ELR (cell line): ENCODE measurements at regions not wholly inside any gene's neighbourhood (a gene's known extent, or its start where the extent isn't known, plus 50 kb on each side); places are given as distances from the start of the nearest gene placed in this dataset.

ENCODE experiments used
- DNase-seq: peaks from one replicate; pipeline ENCODE4 v3.0.0-alpha.2; 2015; ENCODE audit warnings: low read depth

- DNase-seq, result no peak
Measured at GRCh38 chr2:78589871-78590270, 435.6 kb upstream of the REG3G start.

GRCh38 chr2:78592491-78592890 is 433.0 kb upstream of the REG3G start:
- no peak for DNase-seq

DNA sequence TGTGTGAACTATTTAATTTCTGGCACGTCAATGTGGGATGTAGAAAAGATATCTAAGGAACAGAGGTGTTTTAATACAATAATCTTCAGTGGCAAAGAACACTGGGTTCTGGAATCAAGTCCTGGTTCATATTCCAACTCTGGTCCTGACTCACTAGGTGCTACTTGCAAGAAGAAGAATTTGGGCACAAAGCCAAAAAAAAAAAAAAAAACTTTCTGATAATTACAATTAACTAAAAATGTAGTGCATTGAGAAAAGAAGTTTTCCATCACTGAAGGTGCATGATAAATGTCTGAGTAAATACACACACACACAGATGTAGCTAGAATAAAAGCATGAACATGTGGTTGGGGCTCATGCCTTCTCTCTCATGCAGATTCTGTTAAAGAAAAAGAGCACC is 424.4 kb upstream of the REG3G start:
- no peak for DNase-seq

DNA sequence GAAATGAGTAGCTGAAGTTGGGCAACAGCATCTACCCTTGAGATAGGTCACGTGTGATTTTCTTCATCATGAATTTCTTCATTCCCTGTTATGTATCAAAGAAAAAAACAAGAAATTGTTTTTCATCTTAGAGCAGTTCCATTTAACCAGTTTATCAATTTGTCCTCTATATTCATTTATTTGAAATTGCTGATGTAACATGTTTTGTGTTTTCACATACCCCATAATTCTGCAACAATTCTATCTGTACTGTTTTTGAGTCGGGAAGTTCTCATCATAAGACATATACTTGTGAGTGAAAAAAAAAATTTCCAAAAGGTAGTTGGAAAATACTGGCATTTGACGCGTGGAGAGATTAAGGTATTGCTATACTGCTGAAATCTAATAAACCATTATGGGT is 422.6 kb upstream of the REG3G start:
- DNase-seq, result no peak

- no peak for DNase-seq
Measured at GRCh38 chr2:78606895-78607294, 418.6 kb upstream of the REG3G start.

- DNase-seq, result no peak
Measured at GRCh38 chr2:78614726-78615125, 410.8 kb upstream of the REG3G start.

DNA sequence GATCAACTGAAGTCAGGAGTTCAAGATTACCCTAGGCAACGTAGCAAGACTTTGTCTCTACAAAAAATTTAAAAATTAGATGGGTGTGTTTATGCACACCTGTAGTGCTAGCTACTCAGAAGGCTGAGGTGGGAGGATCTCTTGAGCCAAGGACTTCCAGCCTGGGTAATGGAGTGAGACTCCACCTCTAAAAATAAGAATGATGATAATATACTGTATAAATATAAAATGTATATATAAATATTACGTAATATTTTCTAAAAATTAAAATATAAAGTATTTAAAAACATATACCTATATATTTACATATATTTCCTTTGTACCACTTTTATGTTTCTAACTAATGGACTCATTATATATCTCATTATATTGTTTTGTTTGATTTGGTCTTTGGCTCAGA is 409.5 kb upstream of the REG3G start:
- no peak for DNase-seq

- no peak for DNase-seq
Measured at GRCh38 chr2:78634425-78634824, 391.1 kb upstream of the REG3G start.

GRCh38 chr2:78644854-78645253 is 380.6 kb upstream of the REG3G start:
- DNase-seq, result no peak

GRCh38 chr2:78646533-78647364 is 378.8 kb upstream of the REG3G start:
- DNase-seq, result no peak

GRCh38 chr2:78648558-78648957 is 376.9 kb upstream of the REG3G start:
- DNase-seq, result no peak

DNA sequence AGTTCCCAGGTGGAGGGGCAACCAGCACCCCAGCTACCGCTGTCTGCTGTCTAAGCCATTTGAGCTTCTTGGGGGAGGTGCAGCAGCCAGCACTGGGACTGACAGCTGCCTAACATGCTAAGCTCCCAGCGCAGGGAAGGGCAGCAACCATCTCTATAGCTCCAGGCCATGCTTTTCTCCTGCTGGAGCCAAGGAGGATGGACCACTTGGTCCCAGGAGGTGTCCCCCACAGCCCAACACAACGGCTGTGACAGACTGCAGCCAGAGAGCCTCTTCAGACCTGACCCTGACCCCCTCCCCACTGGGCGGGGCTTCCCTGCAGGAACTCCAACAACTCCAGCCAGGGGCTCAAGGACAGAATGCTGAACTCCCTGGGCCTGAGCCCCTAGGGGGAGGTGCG is 370.6 kb upstream of the REG3G start:
- no peak for DNase-seq

DNA sequence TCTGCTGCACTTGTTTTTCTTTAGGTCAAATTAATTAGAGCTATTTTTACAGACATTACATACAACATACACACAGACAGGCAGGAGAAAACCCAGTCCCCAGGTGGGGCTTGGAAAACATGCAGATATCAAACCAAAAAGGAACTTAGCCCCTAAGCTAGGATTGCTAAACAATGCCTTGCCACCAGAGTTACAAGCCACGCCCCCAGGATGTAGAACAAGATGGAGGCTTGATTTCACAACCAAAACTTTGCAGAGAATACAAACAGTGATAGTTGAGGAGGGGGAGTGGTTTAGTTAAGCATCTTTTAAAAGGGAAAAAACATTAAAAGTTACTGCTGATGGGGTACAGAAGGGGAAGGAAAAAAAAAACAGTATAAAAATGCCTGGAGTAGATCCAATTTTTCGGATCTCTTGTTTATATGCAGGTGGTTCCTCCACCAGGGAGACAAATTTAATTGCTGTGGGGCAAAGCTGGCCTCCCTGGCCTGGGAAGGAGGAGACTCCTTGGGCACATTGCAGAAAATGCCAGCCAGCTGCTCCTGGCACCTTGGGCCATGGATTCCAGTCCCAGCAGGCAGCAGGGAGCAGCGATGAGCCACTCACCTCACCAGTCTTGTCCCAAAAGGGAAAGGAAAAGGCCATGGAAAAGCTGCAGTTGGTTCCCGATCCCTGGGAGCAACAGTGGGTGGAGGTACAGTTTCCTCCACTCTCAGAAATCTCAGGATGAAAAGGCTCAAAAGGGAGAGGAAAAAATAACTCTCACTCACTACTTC is 348.4 kb upstream of the REG3G start:
- no peak for DNase-seq

- no peak for DNase-seq
Measured at GRCh38 chr2:78677774-78678173, 347.7 kb upstream of the REG3G start.

GRCh38 chr2:78681386-78681785 is 344.1 kb upstream of the REG3G start:
- no peak for DNase-seq

DNA sequence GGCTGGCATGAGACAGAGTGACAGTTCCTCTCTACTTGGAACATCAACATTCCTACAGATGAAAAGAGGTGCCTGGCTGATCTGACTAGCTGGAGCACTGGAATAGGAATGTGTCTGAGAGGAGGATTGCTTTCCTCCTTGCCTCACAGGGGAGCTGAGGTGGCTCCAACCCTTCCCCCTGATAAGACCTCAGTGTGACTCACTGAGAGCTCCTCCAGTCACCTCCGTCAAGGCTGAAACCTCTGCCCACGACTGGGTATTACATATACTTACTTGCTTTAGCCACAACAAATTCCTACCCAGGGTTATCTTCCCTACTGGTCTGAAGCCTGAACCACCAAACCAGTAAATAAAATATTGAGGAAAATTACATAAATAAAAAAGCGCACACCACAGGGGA is 342.7 kb upstream of the REG3G start:
- DNase-seq, result no peak

GRCh38 chr2:78686625-78687153 is 338.8 kb upstream of the REG3G start:
- no peak for DNase-seq

DNA sequence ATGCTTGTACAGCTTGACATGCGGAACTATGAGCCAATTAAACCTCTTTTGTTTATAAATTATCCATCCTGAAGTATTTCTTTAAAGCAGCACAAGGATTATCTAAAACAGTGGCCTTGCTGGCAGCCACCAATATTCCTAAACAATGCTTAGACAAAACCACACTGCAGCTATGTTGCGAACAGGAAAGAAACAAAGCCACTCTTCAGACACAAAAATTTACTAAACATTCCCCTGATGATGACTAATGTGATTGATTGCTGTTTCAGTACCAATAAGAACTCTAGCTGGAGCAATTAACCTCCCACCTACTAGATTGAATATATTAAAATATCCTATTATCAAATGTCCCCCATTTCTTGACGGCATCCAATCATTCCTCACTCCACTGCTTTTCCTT is 325.8 kb upstream of the REG3G start:
- DNase-seq, result no peak

DNA sequence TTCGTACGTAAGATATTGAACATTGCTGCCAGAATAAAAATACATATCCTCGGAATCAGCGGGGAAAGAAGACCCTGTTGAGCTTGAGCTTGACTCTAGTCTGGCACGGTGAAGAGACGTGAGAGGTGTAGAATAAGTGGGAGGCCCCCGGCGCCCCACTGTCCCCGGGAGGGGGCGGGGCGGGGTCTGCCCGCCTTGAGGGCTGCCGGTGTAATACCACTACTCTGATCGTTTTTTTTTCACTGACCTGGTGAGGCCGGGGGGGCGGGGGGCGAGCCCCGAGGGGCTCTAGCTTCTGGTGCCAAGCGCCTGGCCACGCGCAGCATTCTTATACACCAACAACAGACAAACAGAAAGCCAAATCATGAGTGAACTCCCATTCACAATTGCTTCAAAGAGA is 324.0 kb upstream of the REG3G start:
- DNase-seq, result no peak

DNA sequence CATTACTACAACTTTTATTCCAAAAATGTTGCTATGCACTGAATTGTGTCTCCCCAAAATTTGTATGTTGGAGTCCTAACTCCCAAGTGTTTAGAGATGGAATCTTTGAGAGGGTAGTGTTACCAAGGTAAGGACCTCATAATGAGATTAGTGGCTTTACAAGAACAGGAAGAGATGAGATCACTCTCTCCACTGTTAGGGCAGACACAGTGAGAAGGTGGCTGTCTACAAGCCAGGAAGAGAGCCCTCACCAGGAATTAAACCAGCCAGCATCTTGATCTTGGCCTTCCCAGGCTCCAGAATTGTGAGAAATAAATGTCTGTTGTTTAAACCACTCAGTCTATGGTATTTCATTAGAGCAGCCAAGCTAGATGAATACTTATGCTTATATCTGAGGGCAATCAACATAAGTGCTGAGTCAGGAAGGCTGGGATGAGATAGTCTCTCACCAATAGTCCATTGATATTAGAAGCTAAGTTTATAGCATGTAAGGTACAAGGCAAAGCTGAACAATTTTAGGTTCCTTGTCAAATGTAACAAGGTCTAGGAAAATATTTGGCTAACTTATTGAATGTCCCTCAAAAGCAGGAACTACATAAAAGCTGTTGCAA is 317.6 kb upstream of the REG3G start:
- no peak for DNase-seq

DNA sequence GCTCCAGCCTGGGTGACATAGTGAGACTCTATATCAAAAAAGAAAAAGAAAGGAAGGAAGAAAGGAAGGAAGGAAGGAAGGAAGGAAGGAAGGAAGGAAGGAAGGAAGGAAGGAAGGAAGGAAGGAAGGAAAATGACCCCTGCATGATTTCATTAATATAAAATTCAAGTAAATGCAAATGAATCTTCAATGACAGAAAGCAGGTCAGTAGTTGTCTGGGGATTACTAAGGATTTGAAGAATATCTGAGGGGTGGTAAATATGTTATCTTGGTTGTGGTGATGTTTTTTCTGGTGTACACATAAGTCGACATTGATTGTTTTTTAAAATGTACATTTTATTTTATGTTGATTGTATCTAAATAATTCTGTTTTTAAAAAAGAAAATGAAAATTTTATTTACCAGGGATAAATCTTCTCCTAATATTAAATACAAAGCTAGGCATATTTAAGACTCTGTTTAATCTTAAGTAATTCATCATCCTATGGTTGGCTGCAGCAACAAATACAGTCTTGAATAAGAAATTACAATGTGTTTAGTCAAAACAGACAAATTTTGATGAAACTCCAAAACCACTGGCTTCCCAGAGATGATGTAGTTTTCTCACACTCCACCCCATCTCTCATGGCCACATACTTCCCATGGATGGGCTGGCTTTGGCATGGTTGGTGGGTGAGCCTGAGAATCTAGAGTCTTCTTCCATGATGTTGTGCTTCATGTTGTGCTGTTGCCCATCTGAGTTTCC is 314.7 kb upstream of the REG3G start:
- DNase-seq, result no peak

GRCh38 chr2:78715293-78715692 is 310.2 kb upstream of the REG3G start:
- no peak for DNase-seq
